ENCODE measurements at regions not wholly inside any gene's neighbourhood (a gene's known extent, or its start where the extent isn't known, plus 50 kb on each side); places are given as distances from the start of the nearest gene placed in this dataset.

DNA sequence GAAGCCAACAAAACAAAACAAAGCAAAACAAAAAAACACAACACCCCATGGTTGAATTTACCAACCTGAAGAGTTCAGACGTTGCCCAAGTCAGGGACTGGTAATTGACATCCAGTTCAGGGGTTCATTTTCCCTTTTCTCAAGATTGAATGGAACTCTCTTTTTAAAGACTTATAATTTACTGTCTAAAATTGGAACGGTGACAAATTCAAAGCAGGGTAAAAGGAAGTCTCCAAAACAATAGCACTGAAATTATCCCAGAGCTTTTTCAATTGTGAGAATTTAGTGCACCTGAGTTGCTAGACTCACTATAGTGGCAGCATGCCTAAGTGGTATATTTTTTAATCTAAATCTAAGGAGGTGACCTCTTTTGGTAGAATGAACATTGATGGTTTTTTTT lies 90.9 kb upstream of the PREP start:
- H3K27me3 Mint-ChIP-seq, result no peaks in the 10 kb centered on the region

GRCh38 chr6:105492706-105493673 lies 90.1 kb upstream of the PREP start:
- H3K4me1 Mint-ChIP-seq, result peaks cover 2% of the 10 kb centered on the region
- DNase-seq, result no peak
- H3K36me3 Mint-ChIP-seq, result no peaks in the 10 kb centered on the region
- H3K4me3 Mint-ChIP-seq, result no peak overlapping the region
- H3K27ac Mint-ChIP-seq, result no peak overlapping the region
- no peaks in the 10 kb centered on the region for H3K27me3 Mint-ChIP-seq
- H3K9me3 Mint-ChIP-seq, result no peaks in the 10 kb centered on the region

More for the DNA sequence above, 90.9 kb upstream of the PREP start:
- no peak for DNase-seq
- no peaks in the 10 kb centered on the region for H3K9me3 Mint-ChIP-seq
- H3K4me3 Mint-ChIP-seq, result no peak overlapping the region
- peaks cover 2% of the 10 kb centered on the region for H3K4me1 Mint-ChIP-seq
- no peaks in the 10 kb centered on the region for H3K36me3 Mint-ChIP-seq
- H3K27ac Mint-ChIP-seq, result no peak overlapping the region

DNA sequence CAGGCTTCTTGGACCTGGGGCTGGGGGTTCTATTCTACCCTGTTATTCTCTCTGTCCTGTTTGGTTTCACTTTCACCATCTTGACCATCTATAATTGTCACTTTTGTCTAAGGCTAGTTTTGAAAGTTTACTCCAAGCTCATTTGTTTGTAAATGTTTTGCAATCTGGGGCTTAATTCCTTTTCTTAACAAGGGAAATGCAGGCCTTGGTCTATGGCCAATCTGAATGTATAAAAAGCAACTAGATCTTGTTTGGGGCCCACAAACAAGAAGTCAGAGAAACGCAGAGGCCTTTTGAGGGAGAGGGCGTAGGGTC lies 86.3 kb upstream of the PREP start:
- Mint-ChIP-seq H3K4me1 (peaks cover 6% of the 10 kb centered on the region), H3K36me3 (no peaks in the 10 kb centered on the region), H3K9me3 (no peaks in the 10 kb centered on the region), H3K27ac (no peak overlapping the region), H3K27me3 (peaks cover 6% of the 10 kb centered on the region), H3K4me3 (no peak overlapping the region)
- no peak for DNase-seq

DNA sequence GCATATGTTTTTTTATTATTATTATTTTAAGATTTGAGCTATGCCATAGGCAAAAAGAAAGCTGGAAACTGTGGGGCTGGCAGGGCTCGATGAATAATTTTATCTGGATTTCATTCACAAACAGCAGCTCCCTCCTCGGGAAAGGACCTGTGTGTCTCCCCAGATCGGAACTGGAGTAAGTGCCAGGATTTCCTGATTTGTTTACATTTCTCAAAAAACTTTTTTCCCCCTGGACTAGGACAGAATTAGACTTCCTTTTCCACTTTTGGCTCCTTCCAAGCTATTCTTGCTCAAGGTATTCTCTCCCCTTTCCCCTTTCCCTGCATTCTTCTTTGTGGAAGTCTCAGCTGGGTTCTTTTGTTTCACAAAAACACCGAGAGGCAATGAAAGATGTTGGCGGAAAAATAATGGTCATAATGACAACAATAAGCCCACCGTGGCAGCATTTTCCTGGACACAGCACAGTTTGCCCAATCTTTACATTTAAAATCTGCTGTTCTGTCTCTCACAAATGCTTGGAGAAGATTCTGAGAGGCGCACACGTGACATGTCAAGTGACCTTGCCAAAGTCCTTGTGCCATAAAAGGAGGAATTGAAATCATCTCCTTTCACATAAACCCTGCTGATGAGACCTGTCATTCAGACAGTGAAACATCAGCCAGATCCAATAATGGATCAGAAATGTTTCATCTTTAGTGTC lies 85.8 kb upstream of the PREP start:
- Mint-ChIP-seq H3K4me1 (peaks cover 6% of the 10 kb centered on the region), H3K27ac (no peak overlapping the region), H3K27me3 (peaks cover 9% of the 10 kb centered on the region), H3K9me3 (no peaks in the 10 kb centered on the region), H3K4me3 (no peak overlapping the region), H3K36me3 (no peaks in the 10 kb centered on the region)
- no peak for DNase-seq

DNA sequence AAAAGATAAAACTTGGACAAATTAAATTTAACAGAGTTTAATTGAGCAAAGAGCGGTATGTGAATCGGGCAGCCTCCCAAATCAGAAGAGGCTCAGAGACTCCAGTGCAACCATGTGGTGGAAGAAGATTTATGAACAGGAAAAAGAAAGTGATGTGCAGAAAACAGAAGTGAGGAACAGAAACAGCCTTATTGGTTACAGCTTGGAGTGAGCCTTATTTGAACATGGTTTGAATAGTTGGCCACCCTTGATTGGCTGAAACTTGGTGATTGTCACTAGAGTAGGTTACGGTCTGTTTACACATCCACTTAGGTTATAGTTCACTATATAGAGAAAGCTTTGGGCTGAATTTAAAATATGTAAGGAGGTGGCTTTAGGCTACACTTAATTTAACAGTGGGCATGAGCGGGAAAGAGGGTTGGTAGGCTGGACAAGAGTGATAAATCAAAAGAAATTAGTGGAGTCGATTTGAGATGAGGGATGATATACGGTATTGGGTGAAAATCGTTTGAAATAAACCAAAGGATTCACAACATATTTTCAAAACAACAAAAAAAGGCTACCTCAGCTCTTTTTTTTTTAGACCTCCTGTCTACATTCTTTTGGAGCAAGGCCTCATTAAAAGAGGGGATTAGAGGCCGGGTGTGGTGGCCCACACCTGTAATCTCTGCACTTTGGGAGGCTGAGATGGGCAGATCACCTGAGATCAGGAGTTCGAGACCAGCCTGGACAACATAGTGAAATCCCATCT lies 84.3 kb upstream of the PREP start:
- no peak overlapping the region for H3K4me3 Mint-ChIP-seq
- peaks cover 9% of the 10 kb centered on the region for H3K27me3 Mint-ChIP-seq
- no peaks in the 10 kb centered on the region for H3K9me3 Mint-ChIP-seq
- peaks cover 4% of the 10 kb centered on the region for H3K4me1 Mint-ChIP-seq
- H3K27ac Mint-ChIP-seq, result no peak overlapping the region
- DNase-seq, result no peak
- H3K36me3 Mint-ChIP-seq, result no peaks in the 10 kb centered on the region

DNA sequence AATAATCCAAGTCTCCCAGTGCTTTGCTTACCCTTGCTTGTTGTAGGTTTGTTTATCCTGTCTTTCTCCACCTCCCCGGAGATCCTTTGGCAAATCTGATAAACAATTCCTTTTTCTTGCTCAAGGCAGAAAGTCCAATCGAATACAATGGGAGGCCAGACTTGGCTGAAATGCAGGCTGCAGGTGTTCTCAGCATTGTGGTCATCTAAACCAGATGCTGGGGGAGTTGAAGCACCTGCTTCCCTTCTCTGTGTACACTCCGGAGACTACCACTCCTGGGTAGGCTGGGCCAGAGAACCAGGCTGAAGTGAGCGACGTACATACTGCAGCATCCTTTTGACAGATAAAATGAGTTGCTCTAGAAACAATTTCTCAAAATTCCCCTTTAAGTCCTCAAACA lies 82.6 kb upstream of the PREP start:
- Mint-ChIP-seq H3K27me3 (peaks cover 9% of the 10 kb centered on the region), H3K27ac (no peak overlapping the region), H3K9me3 (no peaks in the 10 kb centered on the region), H3K4me3 (no peak overlapping the region), H3K4me1 (peaks cover 5% of the 10 kb centered on the region), H3K36me3 (no peaks in the 10 kb centered on the region)
- no peak for DNase-seq

GRCh38 chr6:105484238-105485161 lies 81.6 kb upstream of the PREP start:
- DNase-seq, result no peak
- no peaks in the 10 kb centered on the region for H3K36me3 Mint-ChIP-seq
- H3K9me3 Mint-ChIP-seq, result no peaks in the 10 kb centered on the region
- H3K4me1 Mint-ChIP-seq, result peaks cover 5% of the 10 kb centered on the region
- no peak overlapping the region for H3K4me3 Mint-ChIP-seq
- H3K27ac Mint-ChIP-seq, result no peak overlapping the region
- H3K27me3 Mint-ChIP-seq, result peaks cover 9% of the 10 kb centered on the region

DNA sequence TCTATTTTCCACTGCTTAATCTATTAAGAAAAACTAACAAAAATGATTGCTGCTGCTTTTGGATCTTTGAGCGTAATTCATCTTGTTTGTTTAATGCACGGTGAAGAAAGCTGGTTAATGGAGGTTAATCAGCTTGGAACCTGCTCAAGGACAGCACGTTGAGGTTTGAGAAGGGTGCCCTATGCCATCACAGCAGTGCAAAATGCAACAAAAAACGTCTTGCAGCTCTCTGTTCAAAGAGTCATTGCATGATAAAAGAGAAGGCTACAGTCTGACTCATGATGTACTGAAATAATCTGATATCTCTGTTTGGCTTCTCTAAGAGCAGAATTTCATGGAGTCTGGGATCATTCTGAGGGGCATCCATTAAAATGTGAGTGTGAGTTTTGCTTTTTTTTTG lies 80.6 kb upstream of the PREP start:
- Mint-ChIP-seq H3K27me3 (peaks cover 12% of the 10 kb centered on the region), H3K4me1 (peaks cover 5% of the 10 kb centered on the region), H3K27ac (no peak overlapping the region), H3K9me3 (no peaks in the 10 kb centered on the region), H3K4me3 (no peak overlapping the region), H3K36me3 (no peaks in the 10 kb centered on the region)
- no peak for DNase-seq

DNA sequence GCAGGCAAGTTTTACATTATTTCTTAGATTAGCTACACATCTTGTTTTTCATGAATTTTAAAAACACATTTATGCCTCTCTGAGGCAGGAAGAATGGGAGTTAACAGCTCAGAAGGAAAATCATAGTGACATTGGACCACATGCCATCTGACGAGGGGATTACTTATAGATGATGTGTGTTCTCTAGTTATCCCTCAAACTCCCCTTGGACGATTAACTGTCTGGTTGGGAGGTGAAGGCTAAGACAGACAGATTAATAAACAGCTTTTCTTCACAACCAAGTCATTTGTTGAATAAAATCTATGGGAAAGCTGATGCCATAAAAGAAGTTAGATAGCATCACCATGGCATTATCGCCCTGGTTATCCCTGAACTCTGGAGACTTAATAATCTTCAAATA lies 80.0 kb upstream of the PREP start:
- Mint-ChIP-seq H3K27me3 (peaks cover 12% of the 10 kb centered on the region), H3K36me3 (no peaks in the 10 kb centered on the region), H3K4me1 (peaks cover 5% of the 10 kb centered on the region), H3K9me3 (no peaks in the 10 kb centered on the region), H3K27ac (no peak overlapping the region), H3K4me3 (no peak overlapping the region)
- DNase-seq, result no peak

DNA sequence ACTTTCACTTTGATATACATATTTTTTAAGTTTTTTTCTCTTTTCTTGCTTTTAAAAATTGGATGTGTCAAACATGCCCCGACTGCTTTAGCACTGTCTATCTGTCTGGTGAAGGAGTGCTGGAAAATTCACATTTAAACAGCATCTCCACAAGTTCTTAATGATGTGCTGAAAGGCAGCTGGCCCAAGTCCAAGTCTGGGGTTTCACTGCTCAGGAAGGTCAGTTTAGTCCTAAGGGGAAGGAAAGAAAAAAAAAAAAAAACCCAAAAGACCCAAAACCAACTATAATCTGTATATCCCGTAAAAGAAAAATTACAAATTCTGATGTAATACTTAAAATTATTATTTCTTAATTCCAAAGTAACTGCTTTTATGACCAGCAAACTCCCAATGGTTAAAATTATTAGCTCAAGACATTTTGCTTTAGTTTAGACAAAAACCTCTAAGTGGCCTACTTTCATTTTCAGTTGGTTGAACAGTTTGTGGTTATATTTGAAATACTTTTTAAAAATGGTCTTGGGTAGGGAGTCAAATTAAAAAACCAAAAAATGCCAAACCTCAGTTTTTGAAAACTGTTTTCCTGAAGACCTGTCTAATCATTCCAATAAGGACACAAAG lies 79.5 kb upstream of the PREP start:
- no peak overlapping the region for H3K27ac Mint-ChIP-seq
- no peaks in the 10 kb centered on the region for H3K36me3 Mint-ChIP-seq

DNA sequence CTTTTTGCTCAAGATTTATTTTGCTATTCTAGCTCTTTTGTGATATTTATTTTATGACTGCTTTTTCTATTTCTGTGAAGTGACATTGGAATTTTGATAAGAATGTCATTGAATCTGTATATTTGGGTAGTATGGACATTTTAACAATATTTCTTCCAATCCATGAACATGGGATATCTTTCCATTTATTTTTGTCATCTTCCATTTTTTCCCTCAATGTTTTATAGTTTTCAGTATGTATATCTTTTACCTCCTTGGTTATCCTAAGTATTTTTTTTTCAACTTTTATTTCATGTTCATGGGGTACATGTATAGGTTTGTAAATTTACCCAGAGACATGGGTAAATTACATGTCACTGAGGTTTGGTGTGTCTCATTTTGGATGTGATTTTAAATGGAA lies 74.1 kb upstream of the PREP start:
- no peaks in the 10 kb centered on the region for H3K36me3 Mint-ChIP-seq
- H3K27ac Mint-ChIP-seq, result no peak overlapping the region
- H3K27me3 Mint-ChIP-seq, result peaks cover 3% of the 10 kb centered on the region
- no peaks in the 10 kb centered on the region for H3K4me1 Mint-ChIP-seq
- H3K9me3 Mint-ChIP-seq, result peaks cover 5% of the 10 kb centered on the region
- no peak for DNase-seq
- no peak overlapping the region for H3K4me3 Mint-ChIP-seq

More for the DNA sequence above, 79.5 kb upstream of the PREP start:
- H3K9me3 Mint-ChIP-seq, result no peaks in the 10 kb centered on the region
- H3K4me1 Mint-ChIP-seq, result peaks cover 5% of the 10 kb centered on the region
- H3K4me3 Mint-ChIP-seq, result no peak overlapping the region
- H3K27me3 Mint-ChIP-seq, result peaks cover 12% of the 10 kb centered on the region
- DNase-seq, result no peak

- DNase-seq, result no peak
- Mint-ChIP-seq H3K36me3 (no peaks in the 10 kb centered on the region), H3K27me3 (peaks cover 13% of the 10 kb centered on the region)
Observed at GRCh38 chr6:105474234-105474633, 71.4 kb upstream of the PREP start.

DNA sequence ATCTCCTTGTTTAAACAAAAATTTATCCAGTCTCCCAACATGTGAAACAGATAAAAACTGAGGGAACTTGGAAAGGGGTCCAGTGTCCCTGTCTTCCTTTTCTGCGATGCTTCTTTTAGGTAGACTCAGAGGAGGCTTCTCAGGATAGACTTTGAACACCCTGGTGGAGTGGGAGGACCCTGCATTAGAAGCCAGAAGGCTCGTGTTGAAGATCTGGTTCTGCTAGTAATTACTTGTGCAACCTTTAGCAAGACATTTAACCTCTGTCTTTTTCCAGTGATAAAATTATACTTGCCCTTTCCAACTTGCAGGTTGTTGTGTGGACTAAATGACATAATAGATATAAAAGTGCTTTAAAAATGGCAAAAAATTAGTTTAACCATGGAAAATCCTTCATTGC lies 67.1 kb upstream of the PREP start:
- Mint-ChIP-seq H3K4me1 (no peaks in the 10 kb centered on the region), H3K9me3 (peaks cover 4% of the 10 kb centered on the region), H3K27me3 (peaks cover 17% of the 10 kb centered on the region), H3K27ac (no peak overlapping the region), H3K36me3 (no peaks in the 10 kb centered on the region), H3K4me3 (no peak overlapping the region)
- DNase-seq, result no peak

More at GRCh38 chr6:105474234-105474633, 71.4 kb upstream of the PREP start:
- Mint-ChIP-seq H3K4me1 (no peaks in the 10 kb centered on the region), H3K9me3 (peaks cover 5% of the 10 kb centered on the region), H3K4me3 (no peak overlapping the region), H3K27ac (no peak overlapping the region)

DNA sequence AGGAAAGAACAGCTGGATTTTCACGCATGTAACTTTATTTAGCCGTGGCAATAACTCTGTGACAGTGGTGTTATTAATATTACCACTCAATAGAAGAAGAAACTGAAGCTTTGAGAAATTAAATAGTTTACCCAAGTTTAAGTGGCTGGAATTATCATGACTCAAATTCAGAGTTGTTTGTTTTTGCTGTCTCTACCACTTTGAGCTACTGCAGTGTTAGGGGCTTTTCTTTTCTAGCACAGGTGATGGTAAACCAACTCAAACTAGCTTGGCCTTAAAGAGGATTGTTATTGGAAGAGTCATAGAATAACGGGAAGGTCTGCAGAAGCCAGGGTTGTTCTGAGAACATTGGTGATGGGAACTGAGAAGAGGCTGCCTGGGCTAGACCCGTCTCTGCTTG lies 66.0 kb upstream of the PREP start:
- Mint-ChIP-seq H3K4me3 (no peak overlapping the region), H3K27me3 (peaks cover 17% of the 10 kb centered on the region), H3K27ac (no peak overlapping the region), H3K36me3 (no peaks in the 10 kb centered on the region), H3K4me1 (no peaks in the 10 kb centered on the region), H3K9me3 (peaks cover 4% of the 10 kb centered on the region)
- DNase-seq, result no peak

All from activated naive CD8-positive, alpha-beta T cell treated with anti-CD3 and anti-CD28 coated beads for 36 hours (primary cell).